Superior temporal gyrus (tissue), 1 donor: ENCODE measurements at regions not wholly inside any gene's neighbourhood (a gene's known extent, or its start where the extent isn't known, plus 50 kb on each side); places are given as distances from the start of the nearest gene placed in this dataset.

Source experiments
- DNase-seq: peaks from one replicate; pipeline ENCODE4 v3.0.0-alpha.2; 2016; ENCODE audit errors: extremely low spot score

DNA sequence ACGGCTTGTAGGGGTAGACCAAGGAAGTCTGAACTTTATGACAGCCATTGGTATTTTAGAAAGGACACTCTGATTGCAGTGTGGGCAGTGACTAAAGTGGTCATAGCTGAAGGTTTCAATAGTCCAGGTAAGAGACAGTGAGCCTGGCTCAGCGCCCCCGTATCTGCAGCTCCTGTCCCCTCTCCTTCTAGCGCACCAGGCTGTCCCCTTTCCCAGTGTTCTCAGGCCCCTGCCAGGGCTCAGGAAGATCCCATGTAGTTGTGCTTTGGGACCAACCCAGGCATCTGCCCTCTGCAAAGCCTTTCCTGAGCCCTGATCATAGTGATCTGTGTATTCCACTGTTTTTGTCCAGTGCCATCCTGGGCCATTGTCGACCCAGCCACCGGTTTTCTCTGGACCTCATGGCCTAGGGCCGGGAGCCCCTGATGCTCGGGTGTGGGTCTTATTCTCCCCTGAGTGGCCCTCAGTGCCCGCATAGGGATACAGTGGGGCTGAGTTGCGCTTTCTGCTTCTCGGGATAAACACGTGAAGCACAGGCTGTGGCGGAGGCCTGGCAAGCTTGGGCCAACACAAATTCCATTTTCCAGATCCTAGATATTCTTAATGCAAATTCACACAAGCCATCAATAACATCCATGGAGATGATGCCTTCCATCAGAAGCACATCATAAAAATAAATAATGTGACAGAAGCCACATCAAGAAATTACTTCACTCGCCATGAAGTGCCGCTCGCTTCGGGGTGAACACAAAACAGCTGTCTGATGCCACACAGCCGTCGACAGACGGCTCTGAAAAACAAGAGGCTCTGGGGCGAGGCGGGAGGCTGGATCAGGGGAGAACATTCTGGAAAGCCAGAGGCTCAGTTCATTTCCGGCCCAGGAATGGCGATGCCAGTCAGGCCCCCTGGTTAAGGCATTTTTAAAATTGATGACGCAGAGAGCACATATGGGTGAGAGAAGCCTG lies 805.0 kb downstream of the TBC1D22A start:
- DNase-seq: no peak

DNA sequence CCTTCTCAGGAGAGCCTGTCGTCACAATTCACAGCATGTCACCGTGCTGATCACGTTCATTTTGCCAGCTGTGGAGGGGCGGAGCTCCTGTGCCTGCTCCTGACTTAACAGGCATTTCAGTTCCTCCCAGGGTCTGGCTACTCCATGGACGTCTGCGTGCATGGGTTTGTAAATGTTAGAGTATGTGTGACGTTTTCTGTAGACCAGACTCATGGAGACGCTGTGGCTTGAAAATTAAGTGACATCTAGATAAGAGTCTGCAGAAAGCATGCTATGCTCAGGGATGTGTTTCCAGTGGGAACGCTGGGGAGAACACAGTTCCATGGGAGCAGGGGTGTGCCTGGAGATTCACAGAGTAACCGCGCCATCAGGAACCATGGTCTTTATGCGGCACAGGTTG lies 804.0 kb downstream of the TBC1D22A start:
- no peak for DNase-seq

DNA sequence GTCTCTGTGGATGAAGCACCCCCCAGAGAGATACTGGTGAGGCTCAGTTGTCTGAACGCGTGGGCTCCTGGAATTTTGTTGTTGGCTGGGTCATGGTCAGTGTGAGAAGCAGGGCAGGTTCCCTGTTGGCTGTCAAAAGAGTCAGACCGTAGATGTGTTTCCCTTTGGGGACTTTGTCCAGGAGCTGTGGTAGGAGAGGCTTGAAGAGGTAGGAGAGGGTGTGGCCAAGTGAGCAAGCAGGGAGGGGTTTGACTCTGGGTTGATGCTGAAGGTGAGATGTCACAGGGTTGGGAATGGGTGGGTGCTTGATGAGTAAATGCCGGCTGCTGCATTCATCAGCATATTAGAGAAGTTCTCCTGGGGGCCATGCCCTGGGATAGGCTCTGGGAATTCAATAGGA lies 803.2 kb downstream of the TBC1D22A start:
- no peak for DNase-seq

DNA sequence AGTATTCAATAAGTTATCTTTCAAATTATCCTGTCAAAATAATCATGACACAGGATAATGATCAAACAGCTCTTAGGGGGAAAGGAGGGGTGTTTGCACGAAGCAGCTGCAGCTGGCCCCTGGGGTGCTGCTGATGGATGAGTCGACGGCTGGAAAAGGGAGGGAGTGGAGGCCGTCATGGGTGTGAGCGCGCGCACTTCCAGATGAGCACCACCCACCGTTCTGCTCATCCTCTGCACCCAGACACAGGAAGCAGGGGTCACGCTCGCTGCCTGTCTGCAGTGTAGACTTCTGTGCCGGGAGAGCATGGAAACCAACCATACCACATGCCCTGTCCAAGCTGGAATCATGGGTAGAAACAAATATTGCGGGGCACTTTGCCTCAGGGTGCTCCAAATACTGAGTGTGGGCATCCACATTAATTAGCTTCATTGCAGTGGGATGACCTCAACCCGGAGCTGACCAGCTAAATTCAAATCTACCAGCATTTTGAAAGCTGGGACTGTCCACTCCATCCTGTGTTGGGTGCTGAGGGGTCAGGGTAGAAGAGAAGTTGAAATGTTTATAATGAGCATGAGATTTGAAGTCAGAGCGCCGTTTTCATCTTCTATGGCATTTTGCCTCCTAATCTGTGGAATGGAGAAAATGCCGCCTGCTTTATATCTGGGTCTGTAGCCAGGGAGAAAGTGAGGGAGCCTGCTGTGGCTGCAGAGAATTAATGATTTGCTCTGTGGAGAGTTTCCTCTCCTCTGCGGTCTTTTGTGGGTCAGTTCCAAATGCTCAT lies 802.4 kb downstream of the TBC1D22A start:
- DNase-seq: no peak

DNA sequence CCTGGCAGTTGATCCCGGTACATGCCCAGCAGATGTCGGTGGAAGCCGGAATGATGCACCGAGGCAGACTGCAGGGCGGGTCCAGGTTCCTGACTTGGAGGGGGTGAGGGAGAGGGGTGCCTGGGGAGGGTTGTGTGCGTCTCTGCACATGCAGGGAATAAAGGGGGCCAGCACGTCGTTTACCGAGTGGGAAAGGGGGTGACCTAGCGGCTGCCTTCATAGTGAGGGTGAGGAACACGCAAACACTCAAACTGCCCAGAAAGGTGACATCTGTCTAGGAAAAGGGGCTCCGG lies 801.7 kb downstream of the TBC1D22A start:
- DNase-seq: no peak

DNA sequence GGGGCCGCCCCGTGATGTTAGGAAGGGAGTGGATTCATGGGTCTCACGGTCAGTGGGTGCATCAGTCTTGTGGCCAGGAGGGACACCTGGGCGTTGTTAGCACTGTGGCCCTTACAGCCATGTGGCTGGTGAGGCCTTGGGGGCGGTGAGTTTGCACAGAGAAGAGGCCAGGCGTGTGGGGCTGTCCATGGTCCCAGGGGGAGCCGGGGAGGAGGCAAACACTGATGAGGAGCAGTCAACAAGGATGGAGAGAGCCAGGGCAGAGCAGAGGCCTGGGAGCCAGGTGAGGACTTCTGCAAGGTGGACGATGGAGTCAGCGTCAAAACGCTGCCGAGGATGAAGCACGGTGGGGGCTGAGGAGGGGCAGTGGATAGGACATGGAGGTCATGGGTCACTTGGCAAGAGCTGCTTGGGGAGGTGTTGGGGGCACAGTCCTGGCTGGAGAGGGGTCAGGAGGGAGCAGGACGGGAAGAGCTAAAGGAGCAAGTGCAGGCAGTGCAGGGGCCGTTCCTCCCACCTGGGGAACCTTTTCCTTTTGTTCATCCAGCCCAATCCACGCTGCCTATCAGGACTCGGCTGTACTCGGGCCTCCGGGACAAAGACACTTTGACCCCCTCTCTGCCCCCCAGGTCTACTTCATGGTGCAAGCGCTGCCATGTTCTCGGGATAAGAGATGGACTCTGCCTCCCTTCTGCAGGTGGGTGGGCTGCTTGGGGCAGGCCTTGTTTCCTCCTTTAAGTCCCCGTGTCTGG lies 801.1 kb downstream of the TBC1D22A start:
- DNase-seq: no peak

DNA sequence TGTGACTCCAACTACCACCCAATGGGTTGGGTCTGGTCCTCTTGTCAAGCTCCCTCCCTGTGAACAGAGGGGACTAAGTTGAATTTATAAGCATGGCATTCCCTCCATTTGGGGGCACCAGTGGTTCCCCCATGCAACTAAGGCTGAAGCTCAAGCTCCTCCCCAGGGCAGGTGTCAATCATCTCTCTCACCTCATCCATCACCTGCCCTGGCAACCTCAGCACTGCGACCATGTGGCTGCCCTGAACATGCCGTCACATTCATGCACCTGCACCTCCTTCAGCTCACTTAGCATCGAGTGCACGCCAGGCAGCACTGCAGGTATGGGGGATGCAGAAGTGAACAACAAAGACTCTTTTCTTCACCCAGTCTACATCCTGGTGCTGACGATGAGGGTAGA lies 799.3 kb downstream of the TBC1D22A start:
- DNase-seq: no peak

DNA sequence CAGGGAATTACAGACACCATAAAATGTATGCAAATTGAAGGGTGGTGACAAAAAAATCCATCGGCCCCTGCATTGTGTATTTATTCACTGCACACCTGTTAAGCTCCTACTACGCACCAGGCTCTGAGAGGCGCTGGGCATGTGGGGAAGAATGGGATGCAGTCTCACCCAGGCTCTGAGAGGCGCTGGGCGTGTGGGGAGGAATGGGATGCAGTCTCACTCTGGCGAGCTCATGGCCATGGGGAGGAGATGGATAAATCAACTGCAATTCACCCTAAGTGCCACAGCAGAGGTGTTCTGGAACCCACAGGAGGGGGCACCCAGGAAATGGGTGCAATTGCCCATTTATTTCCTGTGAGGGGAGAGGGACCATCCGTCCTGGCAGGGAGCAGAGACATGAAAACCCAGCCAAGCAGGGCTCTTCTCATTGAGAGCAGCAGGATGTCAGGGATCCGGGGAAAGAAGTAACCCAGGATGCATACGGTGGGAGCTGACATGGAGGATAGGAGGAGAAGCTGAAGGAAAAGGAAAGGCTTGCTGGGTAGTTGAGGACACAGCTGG lies 798.7 kb downstream of the TBC1D22A start:
- no peak for DNase-seq

DNA sequence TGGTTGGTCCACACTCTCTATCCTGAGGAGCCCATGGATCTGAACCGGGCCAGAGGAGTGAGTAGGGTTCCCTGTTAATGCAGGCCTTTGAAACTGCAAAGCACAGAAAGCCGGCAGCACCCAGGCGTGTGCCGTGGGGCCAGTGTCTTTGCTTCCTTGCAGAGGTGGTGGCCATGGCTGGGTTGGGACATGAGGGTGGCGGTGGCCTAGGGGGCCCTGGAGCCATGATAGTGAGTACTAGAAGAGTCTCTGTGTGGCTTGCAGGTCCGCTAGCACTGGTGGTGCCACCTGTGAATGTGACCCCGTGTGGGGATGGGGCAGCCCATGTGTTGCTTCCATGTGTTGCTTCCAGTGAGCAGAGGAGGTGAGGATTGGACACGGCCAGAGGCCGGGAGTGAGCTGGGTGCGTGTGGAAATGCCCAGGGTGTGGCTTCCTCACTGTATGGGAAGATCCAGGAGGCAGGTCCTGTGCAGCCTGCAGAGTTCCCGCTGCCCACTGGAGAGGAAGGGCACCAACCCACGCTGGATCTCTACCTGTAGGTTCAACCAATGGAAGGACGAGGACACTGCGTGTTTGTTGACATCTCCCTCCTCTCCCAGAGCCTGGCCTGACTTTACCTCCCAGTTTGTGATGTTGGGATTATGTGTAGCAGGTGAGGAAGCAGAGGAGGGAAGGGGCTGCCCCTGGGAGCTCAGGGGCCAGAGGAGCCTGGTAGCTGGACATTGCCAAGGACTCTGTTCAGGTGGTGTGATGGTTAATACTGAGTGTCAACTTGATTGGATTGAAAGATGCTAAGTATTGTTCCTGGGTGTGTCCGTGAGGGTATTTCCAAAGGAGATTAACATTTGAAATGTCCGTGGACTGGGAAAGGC lies 796.6 kb downstream of the TBC1D22A start:
- DNase-seq: no peak

DNA sequence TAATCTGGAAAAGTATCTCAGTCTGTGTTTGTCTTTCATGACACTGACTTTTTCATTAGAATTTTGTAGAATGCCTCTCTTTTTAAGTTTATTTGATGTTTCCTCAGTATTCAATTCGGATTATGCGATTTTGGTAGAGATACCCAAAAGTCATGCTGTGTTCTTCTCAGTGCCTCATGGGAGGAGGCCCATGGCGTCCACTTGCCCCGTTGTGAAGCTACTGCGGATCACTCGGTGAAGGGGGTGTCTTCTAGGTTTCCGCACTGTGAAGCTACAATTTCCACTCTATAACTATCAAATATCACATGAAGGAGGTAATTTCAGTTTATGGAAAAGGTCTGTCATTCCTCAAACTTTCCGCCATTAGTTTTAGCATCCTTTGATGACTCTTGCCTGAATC lies 794.0 kb downstream of the TBC1D22A start:
- no peak for DNase-seq

DNA sequence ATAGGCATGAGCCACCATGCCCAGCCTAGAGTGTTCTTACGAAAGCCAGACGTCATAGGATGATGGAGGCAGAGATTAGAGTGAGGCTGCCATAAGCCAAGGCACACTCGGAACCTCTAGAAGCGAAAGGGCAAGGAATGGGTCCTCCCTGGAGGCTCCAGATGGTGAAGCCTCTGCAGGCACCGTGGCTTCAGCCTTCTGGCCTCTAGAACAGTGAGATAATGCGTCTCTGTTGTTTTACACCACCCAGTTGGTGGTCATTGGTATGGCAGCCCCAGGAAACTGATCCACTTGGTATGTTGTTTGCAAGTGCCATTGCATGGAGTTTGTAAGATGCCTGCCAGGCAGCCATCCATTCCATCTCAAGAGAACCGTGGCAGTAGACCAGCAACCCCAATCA lies 791.0 kb downstream of the TBC1D22A start:
- DNase-seq: no peak

DNA sequence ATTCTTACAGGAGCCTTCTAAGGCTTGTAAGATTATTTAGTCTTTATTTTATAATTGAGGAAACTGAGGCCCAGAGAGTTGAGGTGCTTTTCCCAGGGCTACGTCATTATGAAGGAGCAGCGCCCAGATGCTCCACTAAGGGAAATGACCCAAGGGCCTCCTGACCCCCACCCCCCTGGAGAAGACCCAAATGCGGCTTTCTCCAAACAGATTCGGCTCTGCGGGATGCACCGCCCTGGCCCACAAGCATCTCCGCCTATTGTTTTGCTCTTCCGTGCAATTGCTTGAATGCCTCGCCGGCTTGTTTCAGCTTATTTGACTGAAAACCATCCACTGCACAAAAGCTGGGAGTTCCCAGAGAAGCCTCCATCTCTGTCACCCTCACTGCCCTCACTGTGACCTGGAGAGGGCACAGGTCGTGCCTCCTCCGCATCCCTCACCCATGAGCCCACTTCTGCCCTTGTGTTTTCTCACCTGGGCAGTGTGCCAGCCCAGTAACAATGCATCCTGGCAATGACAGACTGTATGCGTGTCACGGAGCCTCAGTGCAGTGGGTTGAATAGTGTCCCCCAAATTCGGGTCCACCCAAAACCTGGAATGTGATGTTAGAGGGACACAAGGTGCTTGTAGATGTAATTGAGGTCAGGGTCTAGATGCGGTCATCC lies 790.2 kb downstream of the TBC1D22A start:
- no peak for DNase-seq

DNA sequence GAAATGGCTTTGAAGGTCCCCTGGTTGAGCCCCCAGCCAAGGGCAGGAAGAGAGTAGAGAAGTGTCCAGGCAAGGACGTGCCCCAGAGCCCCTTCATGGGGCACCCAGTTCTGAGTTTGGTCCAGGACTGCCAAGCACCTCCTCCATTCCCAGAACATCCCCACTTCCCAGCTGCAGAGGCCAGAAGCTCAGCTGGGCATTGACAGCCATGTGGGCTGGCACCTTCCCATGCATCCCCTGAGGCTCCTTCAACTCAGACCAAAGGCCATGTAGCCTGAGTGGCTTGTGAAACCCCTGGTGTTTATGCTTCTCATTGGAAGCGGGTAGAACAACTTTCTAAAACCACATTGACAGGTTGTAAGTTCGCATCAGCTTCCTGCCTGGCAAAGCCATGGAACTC lies 789.6 kb downstream of the TBC1D22A start:
- no peak for DNase-seq

DNA sequence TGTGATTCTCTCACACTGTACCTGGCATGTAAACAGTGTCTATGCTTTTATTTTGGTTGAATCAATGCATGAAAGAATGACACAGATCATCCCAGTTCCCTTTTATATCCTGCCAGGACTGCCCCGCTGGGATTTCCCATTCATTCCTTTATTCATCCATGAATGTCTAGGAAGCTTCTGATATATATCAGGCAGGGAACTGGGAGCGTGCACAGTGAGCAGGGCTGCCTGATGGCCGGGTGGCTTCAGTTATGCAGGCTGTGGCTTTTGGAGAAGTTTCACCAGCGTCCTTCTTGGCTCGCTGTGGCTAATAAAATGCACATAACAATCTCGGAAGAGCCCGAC lies 789.0 kb downstream of the TBC1D22A start:
- DNase-seq: no peak

DNA sequence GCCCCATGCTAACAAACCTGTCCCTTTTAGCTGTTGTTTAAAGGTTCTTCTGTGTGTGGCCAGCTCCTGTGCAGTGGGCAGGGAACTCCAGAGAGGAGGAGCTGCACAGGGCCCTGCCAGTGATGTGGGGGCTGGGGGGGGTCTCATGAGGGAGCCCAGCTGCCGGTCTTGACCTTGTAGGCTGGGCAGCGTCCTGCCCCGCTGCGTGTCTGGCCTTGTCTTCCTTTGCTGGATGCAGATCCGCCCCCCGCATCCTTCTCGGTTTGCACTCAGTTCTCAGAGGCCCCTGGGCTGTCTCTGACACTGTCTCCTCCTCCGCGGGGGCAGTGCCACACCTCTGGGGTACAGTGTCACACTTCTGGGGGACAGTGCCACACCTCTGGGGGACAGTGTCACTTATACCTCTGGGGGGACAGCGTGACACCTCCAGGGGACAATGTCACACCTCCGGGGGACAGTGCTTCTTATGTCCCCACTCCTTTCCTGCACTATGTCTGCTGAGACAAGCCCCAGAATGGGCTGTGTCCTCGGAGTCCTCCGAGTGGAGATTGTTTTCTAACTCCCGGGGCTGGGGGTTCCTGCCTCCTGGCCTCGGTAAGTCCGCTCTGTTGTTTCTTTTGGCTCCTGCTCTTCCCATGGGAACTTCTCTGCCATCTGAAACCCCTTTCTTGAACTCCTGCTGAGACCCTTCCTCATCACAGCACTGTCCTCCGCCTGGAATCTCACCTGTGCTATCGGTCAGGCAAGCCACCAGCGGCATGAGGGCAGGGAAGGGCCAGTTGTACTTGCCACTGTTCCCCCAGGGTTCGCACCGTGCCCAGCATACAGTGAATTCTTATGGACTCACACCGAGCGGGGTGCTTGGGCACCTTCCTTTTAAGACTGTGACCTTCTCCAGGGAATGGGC lies 788.3 kb downstream of the TBC1D22A start:
- DNase-seq: no peak

DNA sequence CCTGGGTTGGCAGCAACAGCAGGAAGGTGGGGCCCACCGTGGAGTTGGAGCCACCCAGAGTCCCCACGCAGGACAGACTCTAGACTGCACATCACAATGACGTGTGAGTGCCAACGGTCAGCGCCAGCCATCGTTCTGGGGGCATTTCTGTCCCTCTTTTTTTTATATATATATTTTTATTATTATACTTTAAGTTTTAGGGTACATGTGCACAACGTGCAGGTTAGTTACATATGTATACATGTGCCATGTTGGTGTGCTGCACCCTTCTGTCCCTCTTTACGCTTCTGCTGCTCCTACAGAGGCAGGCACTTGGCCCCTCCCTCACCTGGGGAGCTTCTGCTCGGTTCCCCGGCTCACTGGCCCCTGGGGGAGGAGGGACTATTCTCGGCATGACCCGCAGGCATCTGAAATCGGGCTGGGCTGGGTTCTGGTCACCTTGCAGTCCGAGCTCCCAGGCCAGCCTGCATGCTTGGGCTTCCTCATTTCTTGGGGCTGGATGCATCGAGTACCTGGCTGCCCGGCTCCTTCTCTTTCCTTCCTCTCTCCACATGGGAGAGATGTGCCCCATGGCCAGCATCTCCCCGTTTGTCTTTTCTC lies 787.4 kb downstream of the TBC1D22A start:
- no peak for DNase-seq

DNA sequence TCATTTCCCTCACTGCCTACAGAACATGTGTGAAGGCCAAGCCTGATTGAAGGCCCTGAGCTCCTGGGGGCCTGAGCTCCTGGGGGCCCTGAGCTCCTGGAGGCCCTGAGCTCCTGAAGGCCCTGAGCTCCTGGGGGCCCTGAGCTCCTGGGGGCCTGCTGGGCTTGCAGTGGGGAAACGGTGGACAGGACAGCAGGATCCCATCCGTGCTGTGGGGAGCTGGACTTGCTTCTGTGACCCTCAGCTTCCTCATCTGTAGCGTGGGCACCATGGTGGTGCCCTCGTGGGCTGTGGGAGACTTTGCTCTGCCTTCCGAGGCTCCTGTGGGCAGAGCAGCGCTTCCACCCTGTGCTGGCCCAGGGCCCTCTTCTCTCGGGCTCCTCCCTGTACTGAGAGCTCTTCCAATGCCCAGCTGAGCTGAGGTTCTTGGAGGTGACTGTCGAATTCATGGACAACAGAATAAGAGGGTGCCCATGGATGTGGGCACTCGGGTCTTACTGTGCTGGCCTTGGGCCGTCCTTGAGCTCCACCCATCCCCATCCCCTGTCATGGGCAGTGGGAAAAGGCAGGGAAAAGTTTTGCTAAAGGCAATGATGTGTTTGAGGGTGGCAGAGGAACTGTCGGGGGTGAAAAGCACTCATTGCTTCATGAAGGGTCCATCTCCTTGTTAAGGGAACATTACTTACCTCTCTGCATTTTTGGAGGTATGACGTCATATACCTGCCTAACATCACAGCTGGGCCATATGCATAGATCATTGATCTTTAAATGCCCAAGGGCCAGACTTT lies 786.7 kb downstream of the TBC1D22A start:
- no peak for DNase-seq

DNA sequence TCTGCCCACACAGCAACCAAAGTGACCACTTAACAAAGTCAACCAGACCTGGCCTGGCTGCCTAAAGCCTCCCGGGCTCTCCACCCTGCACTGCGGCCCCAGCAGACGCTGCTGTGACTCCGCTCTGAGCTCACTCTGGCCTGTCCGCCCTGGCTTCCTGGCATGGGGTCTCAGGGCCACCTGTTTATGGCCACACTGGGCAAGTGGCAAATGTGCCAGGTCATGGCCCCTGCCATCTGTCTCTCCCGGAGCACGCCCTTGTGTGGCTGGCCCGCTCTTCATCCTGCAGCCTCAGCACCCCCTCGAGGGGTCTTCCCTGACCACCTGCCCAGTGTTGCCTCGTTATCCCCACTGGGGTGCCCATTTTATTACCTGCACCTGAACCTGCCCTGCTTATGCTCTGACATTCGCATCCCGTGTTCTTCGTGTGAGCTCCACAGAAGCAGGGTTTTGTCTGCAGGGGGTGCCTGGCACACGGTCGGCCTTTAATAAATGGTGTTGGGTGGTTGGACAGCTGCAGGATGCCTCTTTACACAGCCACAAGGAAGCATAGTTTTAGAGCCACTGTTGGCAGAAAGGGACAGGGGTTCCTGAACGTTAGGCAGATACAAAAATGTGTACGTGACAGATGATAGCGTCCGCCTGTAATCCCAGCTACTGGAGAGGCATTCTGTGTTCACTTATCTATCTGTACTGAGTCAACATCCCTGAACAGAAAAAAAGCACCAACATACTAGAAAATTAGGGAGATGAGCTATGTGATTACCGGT lies 785.6 kb downstream of the TBC1D22A start:
- no peak for DNase-seq
